Activated T-helper 2 cell treated with anti-CD3 and anti-CD28 coated beads, Interferon-gamma antibody, Interleukin-2, Interleukin-4, amounts not matched to agents 10 μg/mL and 5 μg/mL and 100 μg/mL, durations not matched to agents 14 hours and 24 hours and 36 hours (primary cell): ENCODE measurements at regions not wholly inside any gene's neighbourhood (a gene's known extent, or its start where the extent isn't known, plus 50 kb on each side); places are given as distances from the start of the nearest gene placed in this dataset.

Experiments
- DNase-seq: peaks from one replicate; pipeline ENCODE4 v3.0.0; 2021; ENCODE audit warnings: low spot score
- H3K27ac Mint-ChIP-seq: one replicate; pipeline ENCODE4 v1.8.0; 2021; ENCODE audit warnings: mixed read lengths
- H3K27me3 Mint-ChIP-seq: one replicate; pipeline ENCODE4 v1.8.0; 2021; ENCODE audit warnings: low read depth, mixed read lengths
- H3K36me3 Mint-ChIP-seq: one replicate; pipeline ENCODE4 v1.8.0; 2021; ENCODE audit warnings: low read depth, mixed read lengths
- H3K4me1 Mint-ChIP-seq: one replicate; pipeline ENCODE4 v1.8.0; 2021; ENCODE audit warnings: low read depth, mixed read lengths
- H3K4me3 Mint-ChIP-seq: one replicate; pipeline ENCODE4 v1.8.0; 2021; ENCODE audit warnings: low read depth, mild to moderate bottlenecking, moderate library complexity, mixed read lengths
- H3K9me3 Mint-ChIP-seq: one replicate; pipeline ENCODE4 v1.8.0; 2021; ENCODE audit warnings: mixed read lengths
- intact Hi-C: fragments of 100-400 bp; cut with micrococcal nuclease; formaldehyde crosslinking; loops from one replicate; pipeline ENCODE4 v1.15.1; 2023

GRCh38 chr14:25522926-25523325 lies 473.0 kb upstream of the STXBP6 start:
- H3K9me3 Mint-ChIP-seq = peaks cover 35% of the 10 kb centered on the region

GRCh38 chr14:25522116-25522515 lies 472.2 kb upstream of the STXBP6 start:
- H3K4me1 Mint-ChIP-seq = no peaks in the 10 kb centered on the region
- no peak overlapping the region for H3K4me3 Mint-ChIP-seq
- no peaks in the 10 kb centered on the region for H3K36me3 Mint-ChIP-seq
- DNase-seq = no peak
- H3K27me3 Mint-ChIP-seq = no peaks in the 10 kb centered on the region
- peaks cover 40% of the 10 kb centered on the region for H3K9me3 Mint-ChIP-seq
- no peak overlapping the region for H3K27ac Mint-ChIP-seq
- intact Hi-C loops = no loop called here

More at GRCh38 chr14:25522926-25523325, 473.0 kb upstream of the STXBP6 start:
- H3K4me1 Mint-ChIP-seq = no peaks in the 10 kb centered on the region
- intact Hi-C loops = no loop called here
- H3K4me3 Mint-ChIP-seq = no peak overlapping the region
- no peaks in the 10 kb centered on the region for H3K27me3 Mint-ChIP-seq
- no peak for DNase-seq
- no peaks in the 10 kb centered on the region for H3K36me3 Mint-ChIP-seq
- H3K27ac Mint-ChIP-seq = no peak overlapping the region

- no peaks in the 10 kb centered on the region for H3K27me3 Mint-ChIP-seq
- H3K36me3 Mint-ChIP-seq = no peaks in the 10 kb centered on the region
- DNase-seq = no peak
- intact Hi-C loops = no loop called here
- no peak overlapping the region for H3K4me3 Mint-ChIP-seq
- H3K9me3 Mint-ChIP-seq = peaks cover 40% of the 10 kb centered on the region
- no peaks in the 10 kb centered on the region for H3K4me1 Mint-ChIP-seq
- H3K27ac Mint-ChIP-seq = no peak overlapping the region
Measured at GRCh38 chr14:25521616-25522015, 471.7 kb upstream of the STXBP6 start.

- Mint-ChIP-seq H3K4me3 (no peak overlapping the region), H3K4me1 (no peaks in the 10 kb centered on the region), H3K27ac (no peak overlapping the region), H3K9me3 (peaks cover 44% of the 10 kb centered on the region), H3K36me3 (no peaks in the 10 kb centered on the region), H3K27me3 (no peaks in the 10 kb centered on the region)
- DNase-seq = no peak
- intact Hi-C loops = no loop called here
Measured at GRCh38 chr14:25520821-25521220, 470.9 kb upstream of the STXBP6 start.

- Mint-ChIP-seq H3K4me1 (no peaks in the 10 kb centered on the region), H3K4me3 (no peak overlapping the region), H3K27me3 (no peaks in the 10 kb centered on the region), H3K36me3 (no peaks in the 10 kb centered on the region), H3K27ac (no peak overlapping the region), H3K9me3 (peaks cover 46% of the 10 kb centered on the region)
- DNase-seq = no peak
- intact Hi-C loops = no loop called here
Measured at GRCh38 chr14:25518364-25518763, 468.4 kb upstream of the STXBP6 start.

- Mint-ChIP-seq H3K9me3 (peaks cover 52% of the 10 kb centered on the region), H3K4me3 (no peak overlapping the region), H3K27me3 (no peaks in the 10 kb centered on the region), H3K36me3 (no peaks in the 10 kb centered on the region), H3K4me1 (no peaks in the 10 kb centered on the region), H3K27ac (no peak overlapping the region)
- no peak for DNase-seq
- intact Hi-C loops = no loop called here
Measured at GRCh38 chr14:25516838-25517237, 466.9 kb upstream of the STXBP6 start.

GRCh38 chr14:25508845-25509244 lies 458.9 kb upstream of the STXBP6 start:
- DNase-seq = no peak
- H3K27ac Mint-ChIP-seq = no peak overlapping the region
- H3K36me3 Mint-ChIP-seq = no peaks in the 10 kb centered on the region
- no peak overlapping the region for H3K4me3 Mint-ChIP-seq
- intact Hi-C loops = no loop called here
- H3K4me1 Mint-ChIP-seq = no peaks in the 10 kb centered on the region
- no peaks in the 10 kb centered on the region for H3K27me3 Mint-ChIP-seq
- H3K9me3 Mint-ChIP-seq = peaks cover 23% of the 10 kb centered on the region

- Mint-ChIP-seq H3K27ac (no peak overlapping the region), H3K36me3 (no peaks in the 10 kb centered on the region), H3K4me3 (no peak overlapping the region), H3K27me3 (no peaks in the 10 kb centered on the region), H3K9me3 (peaks cover 13% of the 10 kb centered on the region), H3K4me1 (no peaks in the 10 kb centered on the region)
- DNase-seq = no peak
- intact Hi-C loops = no loop called here
Measured at GRCh38 chr14:25501749-25502148, 451.8 kb upstream of the STXBP6 start.

- no peaks in the 10 kb centered on the region for H3K36me3 Mint-ChIP-seq
- no peak overlapping the region for H3K27ac Mint-ChIP-seq
- DNase-seq = no peak
- H3K4me1 Mint-ChIP-seq = no peaks in the 10 kb centered on the region
- no peak overlapping the region for H3K4me3 Mint-ChIP-seq
- intact Hi-C loops = no loop called here
- H3K9me3 Mint-ChIP-seq = peaks cover 4% of the 10 kb centered on the region
- no peaks in the 10 kb centered on the region for H3K27me3 Mint-ChIP-seq
Measured at GRCh38 chr14:25488961-25489360, 439.0 kb upstream of the STXBP6 start.

- Mint-ChIP-seq H3K27ac (no peak overlapping the region), H3K4me1 (no peaks in the 10 kb centered on the region), H3K36me3 (no peaks in the 10 kb centered on the region), H3K4me3 (no peak overlapping the region), H3K27me3 (no peaks in the 10 kb centered on the region), H3K9me3 (peaks cover 4% of the 10 kb centered on the region)
- no peak for DNase-seq
- intact Hi-C loops = no loop called here
Measured at GRCh38 chr14:25485381-25485780, 435.4 kb upstream of the STXBP6 start.

GRCh38 chr14:25484906-25485305 lies 435.0 kb upstream of the STXBP6 start:
- Mint-ChIP-seq H3K9me3 (peaks cover 4% of the 10 kb centered on the region), H3K36me3 (no peaks in the 10 kb centered on the region), H3K27ac (no peak overlapping the region), H3K4me3 (no peak overlapping the region), H3K4me1 (no peaks in the 10 kb centered on the region), H3K27me3 (no peaks in the 10 kb centered on the region)
- intact Hi-C loops = no loop called here
- no peak for DNase-seq

GRCh38 chr14:25484235-25484634 lies 434.3 kb upstream of the STXBP6 start:
- intact Hi-C loops = no loop called here
- H3K4me1 Mint-ChIP-seq = no peaks in the 10 kb centered on the region
- H3K27me3 Mint-ChIP-seq = no peaks in the 10 kb centered on the region
- H3K4me3 Mint-ChIP-seq = no peak overlapping the region
- no peaks in the 10 kb centered on the region for H3K36me3 Mint-ChIP-seq
- H3K27ac Mint-ChIP-seq = no peak overlapping the region
- peaks cover 6% of the 10 kb centered on the region for H3K9me3 Mint-ChIP-seq
- DNase-seq = no peak

- peaks cover 19% of the 10 kb centered on the region for H3K9me3 Mint-ChIP-seq
- no peak overlapping the region for H3K27ac Mint-ChIP-seq
- intact Hi-C loops = no loop called here
- no peaks in the 10 kb centered on the region for H3K27me3 Mint-ChIP-seq
- no peak overlapping the region for H3K4me3 Mint-ChIP-seq
- no peaks in the 10 kb centered on the region for H3K36me3 Mint-ChIP-seq
- no peak for DNase-seq
- H3K4me1 Mint-ChIP-seq = no peaks in the 10 kb centered on the region
Measured at GRCh38 chr14:25477316-25478098, 427.6 kb upstream of the STXBP6 start.

- H3K4me1 Mint-ChIP-seq = no peaks in the 10 kb centered on the region
- H3K27ac Mint-ChIP-seq = no peak overlapping the region
- intact Hi-C loops = no loop called here
- no peak for DNase-seq
- no peaks in the 10 kb centered on the region for H3K36me3 Mint-ChIP-seq
- H3K4me3 Mint-ChIP-seq = no peak overlapping the region
- no peaks in the 10 kb centered on the region for H3K27me3 Mint-ChIP-seq
- peaks cover 7% of the 10 kb centered on the region for H3K9me3 Mint-ChIP-seq
Measured at GRCh38 chr14:25472700-25473099, 422.8 kb upstream of the STXBP6 start.
